ENCODE measurements at regions not wholly inside any gene's neighbourhood (a gene's known extent, or its start where the extent isn't known, plus 50 kb on each side); places are given as distances from the start of the nearest gene placed in this dataset.

GRCh38 chr18:8478166-8478967 is 130.9 kb upstream of the RAB12 start:
- no CpG with 5 or more reads among the region's 14 CpGs for WGBS (ENCODE audit: insufficient coverage, low lambda C conversion rate)
- Histone ChIP-seq H3K9me3 (ENCODE audit: control insufficient read depth, low read depth, low read length) (no peaks in the 10 kb centered on the region), H3K4me3 (ENCODE audit: low read length) (no peak overlapping the region), H3K4me1 (ENCODE audit: control insufficient read depth, insufficient read depth, low read length) (no peaks in the 10 kb centered on the region), H3K27me3 (ENCODE audit: control insufficient read depth, insufficient read depth, low read length) (peaks cover 7% of the 10 kb centered on the region), H3K27ac (ENCODE audit: low read length) (no peak overlapping the region), H3K36me3 (ENCODE audit: control insufficient read depth, insufficient read depth, low read length) (no peaks in the 10 kb centered on the region)
- peak; percentile 26 to 29 for DNase-seq

DNA sequence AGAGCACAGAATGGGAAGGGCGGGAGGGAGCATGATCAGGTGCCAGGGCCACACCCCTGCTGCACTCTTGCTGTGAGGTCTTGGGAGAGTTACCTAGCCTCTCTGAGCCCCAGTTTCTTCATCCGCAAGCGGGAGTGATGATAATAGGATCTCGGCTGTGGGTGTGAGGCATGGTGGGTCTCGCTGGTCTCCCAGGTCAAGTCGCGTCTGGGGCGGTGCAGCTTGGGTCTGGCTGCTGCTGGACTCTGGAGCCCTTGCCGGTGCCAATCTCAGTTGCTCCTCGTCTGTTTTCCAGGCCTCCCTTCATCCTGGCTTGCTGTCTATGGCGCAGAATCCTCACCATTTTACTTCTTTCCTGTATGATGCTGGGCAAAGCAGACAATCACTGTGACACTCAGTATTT is 130.3 kb upstream of the RAB12 start:
- no peak overlapping the region for H3K4me3 ChIP-seq (ENCODE audit: low read length)
- no peaks in the 10 kb centered on the region for H3K9me3 ChIP-seq (ENCODE audit: control insufficient read depth, low read depth, low read length)
- peaks cover 7% of the 10 kb centered on the region for H3K27me3 ChIP-seq (ENCODE audit: control insufficient read depth, insufficient read depth, low read length)
- DNase-seq: no peak
- no peaks in the 10 kb centered on the region for H3K36me3 ChIP-seq (ENCODE audit: control insufficient read depth, insufficient read depth, low read length)
- H3K4me1 ChIP-seq (ENCODE audit: control insufficient read depth, insufficient read depth, low read length): no peaks in the 10 kb centered on the region
- no peak overlapping the region for H3K27ac ChIP-seq (ENCODE audit: low read length)
- 100% methylated on average over 2 of the region's 11 CpGs for WGBS (ENCODE audit: insufficient coverage, low lambda C conversion rate)

DNA sequence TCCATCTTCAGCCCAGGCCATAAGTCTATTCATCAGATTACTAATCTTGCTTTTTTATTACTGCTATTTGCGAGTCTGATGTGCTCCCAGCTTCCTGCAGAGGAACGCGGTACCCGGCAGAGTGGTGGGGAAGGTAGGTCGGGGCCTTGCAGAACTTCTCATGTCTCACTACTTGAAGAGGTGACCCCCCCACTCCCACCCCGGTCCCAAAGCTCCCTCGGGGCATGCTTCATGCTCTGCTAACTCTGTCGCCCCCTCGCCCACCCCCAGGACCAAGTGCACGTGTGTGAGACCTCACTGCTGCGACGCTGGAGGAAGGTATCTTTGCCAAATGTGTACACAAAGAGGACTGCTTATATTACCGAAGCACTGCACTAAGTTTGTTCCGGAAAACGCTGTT is 129.4 kb upstream of the RAB12 start:
- no peaks in the 10 kb centered on the region for H3K9me3 ChIP-seq (ENCODE audit: control insufficient read depth, low read depth, low read length)
- no peak overlapping the region for H3K27ac ChIP-seq (ENCODE audit: low read length)
- H3K27me3 ChIP-seq (ENCODE audit: control insufficient read depth, insufficient read depth, low read length): peaks cover 7% of the 10 kb centered on the region
- no peak overlapping the region for H3K4me3 ChIP-seq (ENCODE audit: low read length)
- DNase-seq: no peak
- no peaks in the 10 kb centered on the region for H3K36me3 ChIP-seq (ENCODE audit: control insufficient read depth, insufficient read depth, low read length)
- no CpG with 5 or more reads among the region's 15 CpGs for WGBS (ENCODE audit: insufficient coverage, low lambda C conversion rate)
- H3K4me1 ChIP-seq (ENCODE audit: control insufficient read depth, insufficient read depth, low read length): no peaks in the 10 kb centered on the region

GRCh38 chr18:8480506-8481328 is 128.5 kb upstream of the RAB12 start:
- DNase-seq: peak; percentile 7 to 21
- H3K4me1 ChIP-seq (ENCODE audit: control insufficient read depth, insufficient read depth, low read length): no peaks in the 10 kb centered on the region
- H3K9me3 ChIP-seq (ENCODE audit: control insufficient read depth, low read depth, low read length): no peaks in the 10 kb centered on the region
- H3K27ac ChIP-seq (ENCODE audit: low read length): no peak overlapping the region
- peaks cover 7% of the 10 kb centered on the region for H3K27me3 ChIP-seq (ENCODE audit: control insufficient read depth, insufficient read depth, low read length)
- H3K36me3 ChIP-seq (ENCODE audit: control insufficient read depth, insufficient read depth, low read length): no peaks in the 10 kb centered on the region
- WGBS (ENCODE audit: insufficient coverage, low lambda C conversion rate): no CpG with 5 or more reads among the region's 16 CpGs
- H3K4me3 ChIP-seq (ENCODE audit: low read length): no peak overlapping the region

- no peak overlapping the region for H3K4me3 ChIP-seq (ENCODE audit: low read length)
- DNase-seq: no peak
- no CpG with 5 or more reads among the region's 9 CpGs for WGBS (ENCODE audit: insufficient coverage, low lambda C conversion rate)
- H3K4me1 ChIP-seq (ENCODE audit: control insufficient read depth, insufficient read depth, low read length): no peaks in the 10 kb centered on the region
- no peaks in the 10 kb centered on the region for H3K9me3 ChIP-seq (ENCODE audit: control insufficient read depth, low read depth, low read length)
- H3K27ac ChIP-seq (ENCODE audit: low read length): no peak overlapping the region
- peaks cover 4% of the 10 kb centered on the region for H3K27me3 ChIP-seq (ENCODE audit: control insufficient read depth, insufficient read depth, low read length)
- no peaks in the 10 kb centered on the region for H3K36me3 ChIP-seq (ENCODE audit: control insufficient read depth, insufficient read depth, low read length)
These were observed 124.3 kb upstream of the RAB12 start for GRCh38 chr18:8484951-8485350.

DNA sequence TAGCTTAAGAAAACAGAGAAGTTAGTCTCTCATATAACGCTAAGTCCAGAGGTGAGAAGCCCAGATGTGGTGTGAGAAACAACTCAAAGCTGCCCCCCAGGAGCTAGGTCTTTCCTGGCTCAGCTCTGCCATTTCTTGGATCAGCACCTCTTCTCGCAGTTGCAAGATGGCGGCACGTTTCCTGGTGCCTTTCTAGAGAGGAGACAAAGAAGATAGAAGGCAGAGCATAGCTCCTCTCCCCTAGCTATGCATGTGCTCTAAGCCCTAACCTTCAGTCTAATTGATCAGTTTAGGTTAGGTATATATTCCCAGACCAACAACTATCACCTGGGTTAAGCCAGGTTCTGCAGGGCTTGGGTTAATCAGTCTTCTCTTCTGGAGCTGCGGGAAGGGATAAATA is 119.5 kb upstream of the RAB12 start:
- no peaks in the 10 kb centered on the region for H3K27me3 ChIP-seq (ENCODE audit: control insufficient read depth, insufficient read depth, low read length)
- DNase-seq: no peak
- H3K36me3 ChIP-seq (ENCODE audit: control insufficient read depth, insufficient read depth, low read length): no peaks in the 10 kb centered on the region
- no peak overlapping the region for H3K4me3 ChIP-seq (ENCODE audit: low read length)
- H3K27ac ChIP-seq (ENCODE audit: low read length): no peak overlapping the region
- no CpG with 5 or more reads among the region's 5 CpGs for WGBS (ENCODE audit: insufficient coverage, low lambda C conversion rate)
- no peaks in the 10 kb centered on the region for H3K4me1 ChIP-seq (ENCODE audit: control insufficient read depth, insufficient read depth, low read length)
- no peaks in the 10 kb centered on the region for H3K9me3 ChIP-seq (ENCODE audit: control insufficient read depth, low read depth, low read length)

- Histone ChIP-seq H3K9me3 (ENCODE audit: control insufficient read depth, low read depth, low read length) (no peaks in the 10 kb centered on the region), H3K4me3 (ENCODE audit: low read length) (no peak overlapping the region), H3K4me1 (ENCODE audit: control insufficient read depth, insufficient read depth, low read length) (no peaks in the 10 kb centered on the region), H3K27me3 (ENCODE audit: control insufficient read depth, insufficient read depth, low read length) (no peaks in the 10 kb centered on the region), H3K27ac (ENCODE audit: low read length) (no peak overlapping the region), H3K36me3 (ENCODE audit: control insufficient read depth, insufficient read depth, low read length) (no peaks in the 10 kb centered on the region)
- no peak for DNase-seq
- no CpG with 5 or more reads among the region's 4 CpGs for WGBS (ENCODE audit: insufficient coverage, low lambda C conversion rate)
These were observed 117.7 kb upstream of the RAB12 start for GRCh38 chr18:8491516-8491915.

DNA sequence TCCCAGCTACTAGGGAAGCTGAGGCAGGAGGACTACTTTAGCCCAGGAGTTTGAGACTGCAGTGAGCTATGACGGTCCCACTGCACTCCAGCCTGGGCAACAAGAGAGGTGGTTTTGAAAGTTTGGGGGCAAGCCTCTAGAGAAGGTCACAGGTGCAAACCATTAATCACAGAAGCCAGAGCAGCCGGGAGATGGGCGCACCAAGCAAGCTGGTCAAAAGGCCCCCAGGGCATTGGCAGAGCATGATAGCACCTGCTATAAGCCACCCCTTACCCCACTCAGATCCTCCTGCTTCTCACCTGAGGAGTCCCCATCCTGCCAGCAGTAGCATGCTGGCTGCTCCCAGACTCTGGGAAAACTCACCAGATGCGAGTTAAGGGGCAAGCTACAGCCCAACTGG is 116.1 kb upstream of the RAB12 start:
- no peak overlapping the region for H3K4me3 ChIP-seq (ENCODE audit: low read length)
- no peak for DNase-seq
- no peaks in the 10 kb centered on the region for H3K36me3 ChIP-seq (ENCODE audit: control insufficient read depth, insufficient read depth, low read length)
- no CpG with 5 or more reads among the region's 4 CpGs for WGBS (ENCODE audit: insufficient coverage, low lambda C conversion rate)
- no peaks in the 10 kb centered on the region for H3K27me3 ChIP-seq (ENCODE audit: control insufficient read depth, insufficient read depth, low read length)
- no peaks in the 10 kb centered on the region for H3K9me3 ChIP-seq (ENCODE audit: control insufficient read depth, low read depth, low read length)
- H3K4me1 ChIP-seq (ENCODE audit: control insufficient read depth, insufficient read depth, low read length): no peaks in the 10 kb centered on the region
- no peak overlapping the region for H3K27ac ChIP-seq (ENCODE audit: low read length)

- Histone ChIP-seq H3K4me3 (ENCODE audit: low read length) (no peak overlapping the region), H3K27me3 (ENCODE audit: control insufficient read depth, insufficient read depth, low read length) (no peaks in the 10 kb centered on the region), H3K9me3 (ENCODE audit: control insufficient read depth, low read depth, low read length) (no peaks in the 10 kb centered on the region), H3K27ac (ENCODE audit: low read length) (no peak overlapping the region), H3K36me3 (ENCODE audit: control insufficient read depth, insufficient read depth, low read length) (no peaks in the 10 kb centered on the region), H3K4me1 (ENCODE audit: control insufficient read depth, insufficient read depth, low read length) (no peaks in the 10 kb centered on the region)
- no peak for DNase-seq
- no CpG with 5 or more reads among the region's 9 CpGs for WGBS (ENCODE audit: insufficient coverage, low lambda C conversion rate)
These were observed 113.1 kb upstream of the RAB12 start for GRCh38 chr18:8496186-8496585.

DNA sequence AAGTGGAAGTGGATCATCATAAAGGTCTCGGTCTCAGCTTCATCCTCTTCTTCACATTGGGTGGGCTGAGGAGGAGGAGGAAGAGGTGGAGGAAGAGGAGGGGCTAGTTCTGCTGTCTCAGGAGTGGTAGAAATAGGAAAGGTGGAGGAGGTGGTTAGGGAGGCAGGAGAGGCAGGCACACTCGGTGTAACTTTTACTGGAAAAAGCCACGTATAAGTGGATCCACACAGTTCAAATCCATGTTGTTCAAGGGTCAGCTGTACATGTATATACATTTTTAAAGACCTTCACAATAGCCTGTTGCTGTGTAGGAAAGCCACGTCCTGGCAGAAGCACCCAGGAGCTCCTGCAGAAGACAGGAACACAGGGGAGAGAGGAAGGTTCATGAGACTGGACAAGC is 110.3 kb upstream of the RAB12 start:
- Histone ChIP-seq H3K36me3 (ENCODE audit: control insufficient read depth, insufficient read depth, low read length) (no peaks in the 10 kb centered on the region), H3K27me3 (ENCODE audit: control insufficient read depth, insufficient read depth, low read length) (no peaks in the 10 kb centered on the region), H3K4me3 (ENCODE audit: low read length) (no peak overlapping the region), H3K9me3 (ENCODE audit: control insufficient read depth, low read depth, low read length) (no peaks in the 10 kb centered on the region), H3K4me1 (ENCODE audit: control insufficient read depth, insufficient read depth, low read length) (no peaks in the 10 kb centered on the region), H3K27ac (ENCODE audit: low read length) (no peak overlapping the region)
- no peak for DNase-seq
- no CpG with 5 or more reads among the region's 4 CpGs for WGBS (ENCODE audit: insufficient coverage, low lambda C conversion rate)

All from large intestine (tissue), 3 donors.